H1 (cell line): ENCODE measurements at regions not wholly inside any gene's neighbourhood (a gene's known extent, or its start where the extent isn't known, plus 50 kb on each side); places are given as distances from the start of the nearest gene placed in this dataset.

ENCODE experiments used
- CTCF ChIA-PET: fragments of 300-600 bp; sonication (Branson Sonifier 250); formaldehyde crosslinking; loops from one replicate; lab custom pipeline; 2021; ENCODE audit not compliant: partially characterized antibody; lab: Charles Lee
- POLR2A ChIA-PET: fragments of 300-600 bp; sonication (Branson Sonifier 250); formaldehyde crosslinking; loops from one replicate; lab custom pipeline; 2021; ENCODE audit warnings: inconsistent platforms; ENCODE audit not compliant: partially characterized antibody; lab: Charles Lee
- DNase-seq, 2 experiments: peaks; one replicate each; pipeline versions ENCODE4 v3.0.0 to v3.0.0-alpha.2; 2010 to 2022; ENCODE audit warnings: low spot score in 2 of 2, low read depth in 1 of 2, mixed read lengths in 1 of 2
- FAIRE-seq: peaks from 2 replicates; lab custom pipeline; 2011; peaks lifted over from hg19 to GRCh38; lab: Jason Lieb, UNC
- H2AFZ ChIP-seq: 2 replicates; pipeline ENCODE4 v1.8.1; 2012; ENCODE audit warnings: low read length, inconsistent platforms
- H2AK5ac ChIP-seq: 2 replicates; pipeline ENCODE4 v1.6.1; 2013; ENCODE audit warnings: low read depth, low read length
- H2BK120ac ChIP-seq: replicated peaks from 2 replicates; pipeline ENCODE3; 2013; ENCODE audit warnings: low read depth, low read length, inconsistent platforms
- H2BK12ac ChIP-seq: 2 replicates; pipeline ENCODE4 v1.6.1; 2013; ENCODE audit warnings: low read depth, low read length
- H2BK15ac ChIP-seq: 2 replicates; pipeline ENCODE4 v1.6.1; 2013; ENCODE audit warnings: low read length
- H2BK20ac ChIP-seq: 2 replicates; pipeline ENCODE4 v1.6.1; 2013; ENCODE audit warnings: low read length
- H2BK5ac ChIP-seq: 2 replicates; pipeline ENCODE4 v1.6.1; 2013; ENCODE audit warnings: low read depth, low read length
- H3K14ac ChIP-seq: 2 replicates; pipeline ENCODE4 v1.6.1; 2013; ENCODE audit warnings: inconsistent platforms; ENCODE audit not compliant: insufficient read length
- H3K18ac ChIP-seq: 2 replicates; pipeline ENCODE4 v1.6.1; 2013; ENCODE audit warnings: low read length; ENCODE audit errors: extremely low read depth
- H3K23ac ChIP-seq: 2 replicates; pipeline ENCODE4 v1.6.1; 2013; ENCODE audit warnings: inconsistent platforms; ENCODE audit not compliant: insufficient read length
- H3K23me2 ChIP-seq: 2 replicates; pipeline ENCODE4 v1.6.1; 2013; ENCODE audit warnings: low read depth, low read length
- H3K27ac ChIP-seq: 2 replicates; pipeline ENCODE4 v1.6.1; 2011; ENCODE audit warnings: low read depth, low read length, inconsistent platforms
- H3K27me3 ChIP-seq, 4 experiments: replicated peaks in 1 of 4; 1 replicate in 1 of 4; 2 replicates in 3 of 4; pipeline versions ENCODE4 v1.6.1 to v1.8.1; 2011 to 2013; ENCODE audit warnings: low read length in 3 of 4, mild to moderate bottlenecking in 3 of 4, inconsistent platforms in 2 of 4, mixed read lengths in 2 of 4, moderate library complexity in 1 of 4; ENCODE audit not compliant: control insufficient read depth in 3 of 4, insufficient read depth in 3 of 4; ENCODE audit errors: extremely low read depth in 1 of 4
- H3K36me3 ChIP-seq, 4 experiments: 2 replicates each; pipeline versions ENCODE4 v1.6.1 to v1.8.1; 2011 to 2013; ENCODE audit warnings: mild to moderate bottlenecking in 4 of 4, low read length in 3 of 4, moderate library complexity in 2 of 4, control low read depth in 1 of 4, inconsistent platforms in 1 of 4; ENCODE audit not compliant: insufficient read depth in 4 of 4, control insufficient read depth in 2 of 4
- H3K4ac ChIP-seq: replicated peaks from 2 replicates; pipeline ENCODE3; 2013; ENCODE audit warnings: low read length, low read depth, mixed read lengths, inconsistent platforms; ENCODE audit not compliant: insufficient read length
- H3K4me1 ChIP-seq, 4 experiments: replicated peaks in 1 of 4; 1 replicate in 1 of 4; 2 replicates in 3 of 4; pipeline versions ENCODE4 v1.6.1 to v1.8.1; 2011 to 2013; ENCODE audit warnings: low read length in 3 of 4, inconsistent platforms in 2 of 4, mixed read lengths in 1 of 4; ENCODE audit not compliant: insufficient read depth in 4 of 4, control insufficient read depth in 3 of 4
- H3K4me2 ChIP-seq, 2 experiments: 2 replicates each; pipeline versions ENCODE4 v1.6.1 to v1.8.1; 2011 to 2013; ENCODE audit warnings: low read depth in 2 of 2, low read length in 2 of 2, control low read depth in 1 of 2, inconsistent platforms in 1 of 2, mild to moderate bottlenecking in 1 of 2; ENCODE audit not compliant: insufficient read depth in 1 of 2
- H3K4me3 ChIP-seq, 4 experiments: fragments of 200-600, 300-600 bp in 1 of 4; sonication (generic), shearing (Covaris generic), sonication (Bioruptor Twin) in 1 of 4; 2 replicates each; pipeline versions ENCODE4 v1.5.1 to v1.8.1; 2011 to 2016; ENCODE audit warnings: low read length in 4 of 4, low read depth in 3 of 4, control low read depth in 2 of 4, inconsistent platforms in 2 of 4, mild to moderate bottlenecking in 2 of 4, mixed read lengths in 1 of 4, moderate library complexity in 1 of 4; ENCODE audit not compliant: insufficient read depth in 2 of 4; ENCODE audit errors: extremely low read depth in 1 of 4
- H3K56ac ChIP-seq: replicated peaks from 2 replicates; pipeline ENCODE3; 2013; ENCODE audit warnings: low read depth, mild to moderate bottlenecking, mixed read lengths, low read length, inconsistent platforms; ENCODE audit not compliant: insufficient read length
- H3K79me1 ChIP-seq: 2 replicates; pipeline ENCODE4 v1.6.1; 2013; ENCODE audit warnings: low read depth, low read length, control low read depth
- H3K79me2 ChIP-seq, 2 experiments: 2 replicates each; pipeline versions ENCODE4 v1.6.1 to v1.8.1; 2012 to 2013; ENCODE audit warnings: low read length in 2 of 2, mild to moderate bottlenecking in 2 of 2, inconsistent platforms in 1 of 2; ENCODE audit not compliant: insufficient read depth in 2 of 2, control insufficient read depth in 1 of 2
- H3K9ac ChIP-seq, 4 experiments: replicated peaks in 1 of 4; 1 replicate in 1 of 4; 2 replicates in 3 of 4; pipeline versions ENCODE4 v1.6.1 to v1.8.1; 2011 to 2013; ENCODE audit warnings: low read depth in 3 of 4, low read length in 3 of 4, control low read depth in 2 of 4, mild to moderate bottlenecking in 2 of 4, moderate library complexity in 2 of 4, inconsistent platforms in 1 of 4; ENCODE audit errors: extremely low read depth in 1 of 4
- H3K9me3 ChIP-seq, 2 experiments: 2 replicates each; pipeline versions ENCODE4 v1.6.1 to v1.8.1; 2012 to 2013; ENCODE audit warnings: mild to moderate bottlenecking in 2 of 2, moderate library complexity in 2 of 2, control low read depth in 1 of 2, inconsistent platforms in 1 of 2, low read depth in 1 of 2, low read length in 1 of 2, mixed read lengths in 1 of 2; ENCODE audit not compliant: insufficient read depth in 2 of 2
- H4K20me1 ChIP-seq, 2 experiments: replicated peaks in 1 of 2; 2 replicates each; pipeline versions ENCODE3 to v1.8.1; 2011 to 2013; ENCODE audit warnings: inconsistent platforms in 2 of 2, low read length in 2 of 2, mild to moderate bottlenecking in 1 of 2; ENCODE audit not compliant: insufficient read depth in 2 of 2, control insufficient read depth in 1 of 2
- H4K5ac ChIP-seq: 2 replicates; pipeline ENCODE4 v1.6.1; 2013; ENCODE audit warnings: low read length, low read depth, mixed read lengths, inconsistent platforms; ENCODE audit not compliant: insufficient read length
- H4K8ac ChIP-seq: 2 replicates; pipeline ENCODE4 v1.8.0; 2013; ENCODE audit warnings: mild to moderate bottlenecking, moderate library complexity, low read length, inconsistent platforms; ENCODE audit not compliant: insufficient read depth; ENCODE audit errors: extremely low read depth
- H4K91ac ChIP-seq: replicated peaks from 2 replicates; pipeline ENCODE3; 2013; ENCODE audit warnings: low read length, mixed read lengths, inconsistent platforms; ENCODE audit not compliant: insufficient read length
- SP2 ChIP-seq: IDR thresholded peaks from 2 replicates; pipeline ENCODE4 v1.6.1; 2012; ENCODE audit warnings: mild to moderate bottlenecking, low read length, inconsistent platforms

DNA sequence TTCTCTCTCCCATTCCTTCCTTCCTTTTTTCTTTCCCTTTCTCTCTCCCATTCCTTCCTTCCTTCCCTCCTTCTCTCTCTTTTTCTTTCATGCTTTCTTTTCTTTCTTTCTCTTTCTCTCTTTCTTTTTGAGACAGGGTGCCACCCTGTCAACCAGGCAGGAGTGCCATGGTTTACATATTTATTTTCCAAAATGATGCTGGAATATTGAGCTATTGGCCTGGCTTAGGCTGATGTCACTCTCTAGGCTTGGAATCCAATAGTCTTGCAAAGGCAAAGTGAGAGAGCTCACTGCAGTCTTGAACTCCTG lies 159.1 kb downstream of the BAMBI start:
- Histone ChIP-seq H3K23ac (no peak overlapping the region), H3K27me3 (no peaks in the 10 kb centered on the region), H4K8ac (no peak overlapping the region), H3K4ac (no peak overlapping the region), H2AK5ac (no peak overlapping the region), H3K79me1 (no peaks in the 10 kb centered on the region), H3K36me3 (no peaks in the 10 kb centered on the region), H4K91ac (no peak overlapping the region), H3K9ac (no peak overlapping the region), H3K18ac (no peak overlapping the region), H2BK5ac (no peak overlapping the region), H2BK20ac (no peak overlapping the region), H4K20me1 (no peaks in the 10 kb centered on the region), H2BK15ac (no peak overlapping the region), H2BK12ac (no peak overlapping the region), H2BK120ac (no peak overlapping the region), H3K4me1 (no peaks in the 10 kb centered on the region), H3K56ac (no peak overlapping the region), H3K4me2 (no peak overlapping the region), H4K5ac (no peak overlapping the region), H3K4me3 (no peak overlapping the region), H3K79me2 (no peaks in the 10 kb centered on the region), H2AFZ (no peak overlapping the region)
- CTCF ChIA-PET = interaction anchor here (0.8 kb wide), 1 partner anchor 12 kb away, joined by 5 read pairs; no protein-coding TSS in a partner anchor
- no peak for FAIRE-seq
- POLR2A ChIA-PET = no interaction called here
- TF ChIP-seq SP2 = no peak
- TF ChIP-seq, all 59 proteins: peak for 0
- DNase-seq = no peak
- no peak overlapping the region for H3K27ac ChIP-seq
- no peak overlapping the region for H3K14ac ChIP-seq
- no peaks in the 10 kb centered on the region for H3K23me2 ChIP-seq
- no peaks in the 10 kb centered on the region for H3K9me3 ChIP-seq
